Heart right ventricle (tissue), 16 donors: ENCODE measurements at regions not wholly inside any gene's neighbourhood (a gene's known extent, or its start where the extent isn't known, plus 50 kb on each side); places are given as distances from the start of the nearest gene placed in this dataset.

Experiments
- ATAC-seq, 8 donors: fragments of 200-7000 bp; cut with Tn5 transposase; one replicate each; pipeline ENCODE4 v1.9.1; 2020; ENCODE audit warnings: mild to moderate bottlenecking in 8 of 8, moderate library complexity in 8 of 8, moderate number of reproducible peaks in 1 of 8
- DNase-seq, 2 donors: peaks; one replicate each; pipeline ENCODE4 v3.0.0-alpha.2; 2020
- H3K27ac ChIP-seq, 10 donors: fragments of 200-600 bp; sonication (generic) in 2 of 10; one replicate each; pipeline versions ENCODE4 v1.5.0 to v1.8.0; 2020 to 2022; ENCODE audit warnings: mild to moderate bottlenecking in 3 of 10
- H3K27me3 ChIP-seq, 7 donors: fragments of 200-600 bp; one replicate each; pipeline ENCODE4 v1.8.0; 2021 to 2022; ENCODE audit warnings: mild to moderate bottlenecking in 2 of 7
- H3K36me3 ChIP-seq, 9 donors: fragments of 200-600 bp; sonication (generic) in 1 of 9; one replicate each; pipeline versions ENCODE4 v1.5.0 to v1.8.0; 2020 to 2022; ENCODE audit warnings: mild to moderate bottlenecking in 2 of 9
- H3K4me1 ChIP-seq, 9 donors: fragments of 200-600 bp; sonication (generic) in 1 of 9; one replicate each; pipeline versions ENCODE4 v1.5.0 to v1.8.0; 2020 to 2022; ENCODE audit warnings: mild to moderate bottlenecking in 4 of 9
- H3K4me3 ChIP-seq, 10 donors: fragments of 200-600 bp; sonication (generic) in 2 of 10; one replicate each; pipeline versions ENCODE4 v1.5.0 to v1.8.0; 2020 to 2022; ENCODE audit warnings: mild to moderate bottlenecking in 7 of 10, moderate library complexity in 2 of 10
- H3K9me3 ChIP-seq, 11 donors: fragments of 200-600 bp in 10 of 11; sonication (generic) in 2 of 11; one replicate each; pipeline versions ENCODE4 v1.5.0 to v1.8.0; 2013 to 2022; ENCODE audit warnings: mild to moderate bottlenecking in 2 of 11, control low read depth in 1 of 11, moderate library complexity in 1 of 11
- WGBS, 2 donors: extraction: QIAGEN DNeasy Blood & Tissue Kit; methylation state at CpG; one replicate each; pipeline ENCODE4 v1.1.7; 2013; ENCODE audit warnings: inconsistent platforms in 1 of 2; 5-methylcytosine and 5-hydroxymethylcytosine counted together
- intact Hi-C, 10 donors: fragments of 100-400 bp; cut with DNase I; formaldehyde crosslinking; loops; one replicate each; pipeline versions ENCODE4 v1.11.1 to v1.14.2; 2022
- microRNA-seq, 2 donors: library from miRNA; unstranded; fragments of <30 nt; microRNA quantifications; one replicate each; pipeline ENCODE4 v1.2.0, GENCODE V29; 2021
- TF ChIP-seq, protein P1 (sequence below), 9 donors: fragments of 200-600 bp; sonication (generic) in 2 of 9; IDR thresholded peaks; one replicate each; pipeline versions ENCODE4 v1.5.0 to v1.8.0; 2021 to 2022; ENCODE audit warnings: antibody characterized with exemption in 9 of 9, mild to moderate bottlenecking in 5 of 9, moderate library complexity in 1 of 9
- donor health status: Arrhythmogenic right ventricular cardiomyopathy.
- donor health status: ischemic (EF 13 %, LVEDD 7.1; RV severe dilation, severe dysfunction).
- donor health status: healthy with polysubstance abuse.
- donor health status: DM: no; HTN: yes; CAD: no.
- donor health status: DM: no; HTN: no; CAD: no.
- donor health status: ischemic (EF 25% LVEDD 6.9; RV normal size, moderate dysfunction).
- donor health status: ischemic (EF 25% LVEDD 5.7; RV mildly dilated, moderate dysfunction).
- donor health status: healthy.
- donor health status: DM: yes; HTN: yes; CAD: no.
- donor health status: Ischemic cardiomyopathy.
- donor health status: ischemic (EF 35%, LVEDD 5.7; RV mildly dilated, moderate dysfunction).
- donor health status: nonischemic (EF 11% LVEDD 7.7; RV severe dilation, severe dysfunction).
- donor health status: DM: yes; HTN: yes; CAD: no.
- donor health status: PGD.
- donor health status: ischemic (EF 29% LVEDD 5.4; RV normal size, mild dysfunction).
- donor health status: nonischemic (EF 23%, LVEDD 6.1; RV moderate dilation, normal function).

DNA sequence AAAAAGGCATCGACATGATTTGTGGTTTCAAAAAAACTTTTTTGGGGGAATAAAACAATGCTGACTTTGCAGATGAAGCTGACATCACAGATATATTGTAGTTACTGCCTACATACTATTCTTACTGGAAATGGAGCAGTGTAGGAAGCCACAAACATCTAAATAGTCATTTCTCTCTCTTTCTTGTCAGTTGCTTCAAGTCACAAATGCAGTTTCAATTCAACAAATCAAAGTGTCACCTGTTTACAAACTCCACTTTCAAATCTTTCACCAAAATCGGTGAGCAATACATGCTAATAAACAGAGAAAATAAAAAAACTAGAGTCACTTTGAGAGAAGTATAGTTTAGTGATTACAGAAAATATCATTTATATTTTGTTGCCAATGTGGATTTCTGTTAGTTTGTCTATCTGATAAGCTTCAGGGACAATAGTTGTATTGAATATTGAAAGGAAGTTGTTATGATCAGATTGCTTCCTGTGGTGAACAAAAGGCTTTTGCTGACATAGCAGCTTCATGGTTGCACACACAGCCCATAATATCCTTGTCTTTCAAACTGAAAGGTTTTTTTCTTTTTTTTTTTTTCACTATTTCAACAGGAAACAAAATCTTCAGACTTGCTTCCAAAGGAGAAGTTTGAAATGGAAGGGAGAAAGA, 49.7 kb upstream of the PTPN13 start:
- intact Hi-C loops = loop anchor here in 3 of 10 donors (5.0 to 10.0 kb wide), 2 partner anchors 43 to 50 kb away; partner anchors contain the start of gene PTPN13 (in 1 of the 3)
- DNase-seq = no peak
- no peak for ATAC-seq
- H3K27me3 ChIP-seq = peaks cover 0 to 55% (median 7%) of the 10 kb centered on the region in 7 donors
- peak overlapping the region in 4 of 10 donors; percentile 16 to 65 (median 24) for H3K27ac ChIP-seq
- WGBS, 2 donors = 44 to 51% methylated on average over 2 of the region's 2 CpGs
- TF ChIP-seq, protein P1, sequence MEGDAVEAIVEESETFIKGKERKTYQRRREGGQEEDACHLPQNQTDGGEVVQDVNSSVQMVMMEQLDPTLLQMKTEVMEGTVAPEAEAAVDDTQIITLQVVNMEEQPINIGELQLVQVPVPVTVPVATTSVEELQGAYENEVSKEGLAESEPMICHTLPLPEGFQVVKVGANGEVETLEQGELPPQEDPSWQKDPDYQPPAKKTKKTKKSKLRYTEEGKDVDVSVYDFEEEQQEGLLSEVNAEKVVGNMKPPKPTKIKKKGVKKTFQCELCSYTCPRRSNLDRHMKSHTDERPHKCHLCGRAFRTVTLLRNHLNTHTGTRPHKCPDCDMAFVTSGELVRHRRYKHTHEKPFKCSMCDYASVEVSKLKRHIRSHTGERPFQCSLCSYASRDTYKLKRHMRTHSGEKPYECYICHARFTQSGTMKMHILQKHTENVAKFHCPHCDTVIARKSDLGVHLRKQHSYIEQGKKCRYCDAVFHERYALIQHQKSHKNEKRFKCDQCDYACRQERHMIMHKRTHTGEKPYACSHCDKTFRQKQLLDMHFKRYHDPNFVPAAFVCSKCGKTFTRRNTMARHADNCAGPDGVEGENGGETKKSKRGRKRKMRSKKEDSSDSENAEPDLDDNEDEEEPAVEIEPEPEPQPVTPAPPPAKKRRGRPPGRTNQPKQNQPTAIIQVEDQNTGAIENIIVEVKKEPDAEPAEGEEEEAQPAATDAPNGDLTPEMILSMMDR (IDR thresholded peaks at IDR 0.05) = no peak
- H3K4me3 ChIP-seq = no peak overlapping the region
- H3K4me1 ChIP-seq = peaks cover 0 to 35% (median 12%) of the 10 kb centered on the region in 9 donors
- peaks cover 0 to 4% (median 0%) of the 10 kb centered on the region in 11 donors for H3K9me3 ChIP-seq
- no peaks in the 10 kb centered on the region for H3K36me3 ChIP-seq

Small RNAs in the stretch of these regions (microRNA-seq; reads per million reads assigned to microRNA genes)
- 0 reads per million in 2 donors for gene MIR4452
